ENCODE measurements at regions not wholly inside any gene's neighbourhood (a gene's known extent, or its start where the extent isn't known, plus 50 kb on each side); places are given as distances from the start of the nearest gene placed in this dataset.

DNA sequence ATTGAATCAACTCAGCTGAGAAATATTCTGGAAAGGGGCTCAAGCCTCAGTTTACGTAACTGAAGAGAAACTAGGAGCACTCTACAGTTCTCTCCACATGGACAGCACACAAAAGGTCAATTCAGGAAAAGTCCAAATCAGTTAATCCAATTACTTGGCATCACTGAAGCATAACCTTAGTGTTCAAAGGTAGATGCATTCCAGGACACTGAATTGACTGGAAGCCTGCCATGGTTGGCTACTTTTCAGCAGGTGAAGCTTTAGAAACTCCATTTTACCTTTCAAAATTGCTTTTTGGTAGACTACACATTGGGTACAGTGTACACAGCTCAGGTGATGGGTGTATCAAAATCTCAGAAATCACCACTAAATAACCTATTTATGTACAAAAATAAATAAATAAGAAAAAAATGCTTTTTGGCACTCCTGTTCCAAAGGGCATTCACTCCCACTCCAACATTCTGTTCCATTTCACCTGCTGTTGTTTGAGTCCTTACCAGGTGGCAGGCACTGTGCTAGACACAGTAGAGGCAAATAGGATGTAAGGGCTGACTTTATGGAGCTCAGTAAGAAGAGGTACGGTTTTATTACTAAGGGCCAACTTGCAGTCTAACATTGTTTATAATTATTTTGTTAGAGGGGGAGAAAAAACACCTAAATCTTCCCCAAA lies 153.4 kb downstream of the FAXC start:
- TF ChIP-seq, protein P1, sequence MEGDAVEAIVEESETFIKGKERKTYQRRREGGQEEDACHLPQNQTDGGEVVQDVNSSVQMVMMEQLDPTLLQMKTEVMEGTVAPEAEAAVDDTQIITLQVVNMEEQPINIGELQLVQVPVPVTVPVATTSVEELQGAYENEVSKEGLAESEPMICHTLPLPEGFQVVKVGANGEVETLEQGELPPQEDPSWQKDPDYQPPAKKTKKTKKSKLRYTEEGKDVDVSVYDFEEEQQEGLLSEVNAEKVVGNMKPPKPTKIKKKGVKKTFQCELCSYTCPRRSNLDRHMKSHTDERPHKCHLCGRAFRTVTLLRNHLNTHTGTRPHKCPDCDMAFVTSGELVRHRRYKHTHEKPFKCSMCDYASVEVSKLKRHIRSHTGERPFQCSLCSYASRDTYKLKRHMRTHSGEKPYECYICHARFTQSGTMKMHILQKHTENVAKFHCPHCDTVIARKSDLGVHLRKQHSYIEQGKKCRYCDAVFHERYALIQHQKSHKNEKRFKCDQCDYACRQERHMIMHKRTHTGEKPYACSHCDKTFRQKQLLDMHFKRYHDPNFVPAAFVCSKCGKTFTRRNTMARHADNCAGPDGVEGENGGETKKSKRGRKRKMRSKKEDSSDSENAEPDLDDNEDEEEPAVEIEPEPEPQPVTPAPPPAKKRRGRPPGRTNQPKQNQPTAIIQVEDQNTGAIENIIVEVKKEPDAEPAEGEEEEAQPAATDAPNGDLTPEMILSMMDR (conservative IDR thresholded peaks at IDR 0.05; ENCODE audit: low read length) = no peak
- no peak for TF ChIP-seq EZH2phosphoT487 (IDR thresholded peaks at IDR 0.05; ENCODE audit: borderline replicate concordance, low read depth, low read length)
